NB4 (cell line): ENCODE measurements at regions not wholly inside any gene's neighbourhood (a gene's known extent, or its start where the extent isn't known, plus 50 kb on each side); places are given as distances from the start of the nearest gene placed in this dataset.

ENCODE experiments used
- DNase-seq: peaks from one replicate; pipeline ENCODE4 v3.0.0; 2010; ENCODE audit warnings: low read depth
- H3K4me3 ChIP-seq: one replicate; pipeline ENCODE4 v1.5.1; 2011; ENCODE audit warnings: mild to moderate bottlenecking, low read depth, low read length, moderate library complexity
- CTCF ChIP-seq: IDR thresholded peaks from one replicate; pipeline ENCODE4 v1.5.1; 2012; ENCODE audit warnings: low read depth, low read length
- MAX ChIP-seq: IDR thresholded peaks from 2 replicates; pipeline ENCODE4 v1.6.1; 2011; ENCODE audit warnings: low read depth, low read length
- MYC ChIP-seq: IDR thresholded peaks from 2 replicates; pipeline ENCODE4 v1.6.1; 2011; ENCODE audit warnings: low read depth, low read length
- POLR2A ChIP-seq: IDR thresholded peaks from 2 replicates; pipeline ENCODE4 v1.6.1; 2011; ENCODE audit warnings: mild to moderate bottlenecking; ENCODE audit not compliant: insufficient read length; ENCODE audit errors: extremely low read depth

- TF ChIP-seq POLR2A (no peak), CTCF (no peak)
- no peak for DNase-seq
- no peak overlapping the region for H3K4me3 ChIP-seq
Measured at GRCh38 chr6:37106982-37107491, 62.9 kb upstream of the PIM1 start.

GRCh38 chr6:37109714-37110499 is 60.0 kb upstream of the PIM1 start:
- H3K4me3 ChIP-seq: no peak overlapping the region
- DNase-seq: no peak
- no peak for TF ChIP-seq MYC
- no peak for TF ChIP-seq POLR2A
- TF ChIP-seq MAX: no peak
- TF ChIP-seq CTCF: no peak

- no peak for DNase-seq
- H3K4me3 ChIP-seq: no peak overlapping the region
- TF ChIP-seq POLR2A: no peak
- TF ChIP-seq MAX: no peak
Measured at GRCh38 chr6:37110500-37111461, 59.2 kb upstream of the PIM1 start.

GRCh38 chr6:37113976-37114375 is 56.0 kb upstream of the PIM1 start:
- no peak overlapping the region for H3K4me3 ChIP-seq
- no peak for DNase-seq
- TF ChIP-seq CTCF (no peak), MYC (no peak), MAX (no peak), POLR2A (no peak)

GRCh38 chr6:37114612-37115011 is 55.3 kb upstream of the PIM1 start:
- no peak for DNase-seq
- no peak for TF ChIP-seq MAX
- TF ChIP-seq POLR2A: no peak
- no peak for TF ChIP-seq MYC
- TF ChIP-seq CTCF: no peak
- H3K4me3 ChIP-seq: no peak overlapping the region

GRCh38 chr6:37115236-37115895 is 54.6 kb upstream of the PIM1 start:
- H3K4me3 ChIP-seq: no peak overlapping the region
- TF ChIP-seq MYC (no peak), POLR2A (no peak), CTCF (no peak), MAX (no peak)
- no peak for DNase-seq
